ENCODE measurements at regions not wholly inside any gene's neighbourhood (a gene's known extent, or its start where the extent isn't known, plus 50 kb on each side); places are given as distances from the start of the nearest gene placed in this dataset.

GRCh38 chr2:39615675-39616074 lies 50.0 kb upstream of the TMEM178A start:
- Mint-ChIP-seq H3K4me3 (ENCODE audit: low read depth, unreplicated experiment) (no peak overlapping the region), H3K36me3 (ENCODE audit: insufficient read depth, unreplicated experiment) (no peaks in the 10 kb centered on the region), H3K27me3 (ENCODE audit: unreplicated experiment) (peaks cover 45% of the 10 kb centered on the region), H3K4me1 (ENCODE audit: low read depth, unreplicated experiment) (peaks cover 10% of the 10 kb centered on the region), H3K27ac (ENCODE audit: unreplicated experiment) (no peak overlapping the region), H3K9me3 (ENCODE audit: low read depth, unreplicated experiment) (no peaks in the 10 kb centered on the region)
- TF ChIP-seq CTCF (IDR thresholded peaks at IDR 0.05; ENCODE audit: unreplicated experiment), result no peak
- CTCF ChIA-PET, result no interaction called here
- BruUV-seq (replicated peaks), result no TSS peak
- intact Hi-C loops (cut with micrococcal nuclease; ENCODE audit: unreplicated experiment), result no loop called here
- no peak for DNase-seq
